ENCODE measurements at regions not wholly inside any gene's neighbourhood (a gene's known extent, or its start where the extent isn't known, plus 50 kb on each side); places are given as distances from the start of the nearest gene placed in this dataset.

- H3K23me2 ChIP-seq (ENCODE audit: low read depth, low read length) = no peaks in the 10 kb centered on the region
- H3K4me2 ChIP-seq (ENCODE audit: insufficient read depth in 1 of 2, low read depth in 2 of 2, low read length in 2 of 2) = no peak overlapping the region
- H3K4me3 ChIP-seq (ENCODE audit: extremely low read depth in 1 of 4, insufficient read depth in 2 of 4, low read depth in 3 of 4, low read length in 4 of 4) = no peak overlapping the region
- no peak overlapping the region for H4K91ac ChIP-seq (replicated peaks; ENCODE audit: insufficient read length, low read length)
- H2BK20ac ChIP-seq (ENCODE audit: low read length) = no peak overlapping the region
- H3K9me3 ChIP-seq (ENCODE audit: insufficient read depth in 2 of 2, low read depth in 1 of 2, low read length in 1 of 2) = no peaks in the 10 kb centered on the region
- no peak overlapping the region for H3K23ac ChIP-seq (ENCODE audit: insufficient read length)
- H2BK5ac ChIP-seq (ENCODE audit: low read depth, low read length) = no peak overlapping the region
- H3K79me1 ChIP-seq (ENCODE audit: low read depth, low read length) = no peaks in the 10 kb centered on the region
- no peak overlapping the region for H3K56ac ChIP-seq (replicated peaks; ENCODE audit: insufficient read length, low read depth, low read length)
- H3K27me3 ChIP-seq (replicated peaks in 1 of 4; ENCODE audit: control insufficient read depth in 3 of 4, extremely low read depth in 1 of 4, insufficient read depth in 3 of 4, low read length in 3 of 4) = no peaks in the 10 kb centered on the region
- no peak overlapping the region for H2BK12ac ChIP-seq (ENCODE audit: low read depth, low read length)
- 89% methylated on average over 10 of the region's 10 CpGs; no CpG with 5 or more reads in 1 of the 2 experiments for WGBS, 2 experiments (ENCODE audit: extremely low coverage in 1 of 2, insufficient coverage in 1 of 2, insufficient read length in 1 of 2, insufficient replicate concordance in 2 of 2, low coverage in 1 of 2, low lambda C conversion rate in 2 of 2, missing lambda C conversion rate in 1 of 2)
- ChIA-PET POLR2A (ENCODE audit: partially characterized antibody) (no interaction called here), CTCF (ENCODE audit: partially characterized antibody) (interaction anchor here (0.6 to 1.5 kb wide), 2 partner anchors 32 to 284 kb away, joined by 3 to 4 read pairs; no protein-coding TSS in a partner anchor)
- no peak overlapping the region for H3K9ac ChIP-seq (replicated peaks in 1 of 4; ENCODE audit: extremely low read depth in 1 of 4, low read depth in 3 of 4, low read length in 3 of 4)
- no peaks in the 10 kb centered on the region for H3K36me3 ChIP-seq (ENCODE audit: control insufficient read depth in 2 of 4, insufficient read depth in 4 of 4, low read length in 3 of 4)
- no peak overlapping the region for H2BK120ac ChIP-seq (replicated peaks; ENCODE audit: low read depth, low read length)
- H4K8ac ChIP-seq (ENCODE audit: extremely low read depth, insufficient read depth, low read length) = no peak overlapping the region
- no peak overlapping the region for H3K4ac ChIP-seq (replicated peaks; ENCODE audit: insufficient read length, low read depth, low read length)
- H2BK15ac ChIP-seq (ENCODE audit: low read length) = no peak overlapping the region
- H4K20me1 ChIP-seq (replicated peaks in 1 of 2; ENCODE audit: control insufficient read depth in 1 of 2, insufficient read depth in 2 of 2, low read length in 2 of 2) = no peaks in the 10 kb centered on the region
- H3K18ac ChIP-seq (ENCODE audit: extremely low read depth, low read length) = no peak overlapping the region
- H2AFZ ChIP-seq (ENCODE audit: low read length) = no peak overlapping the region
- no peak overlapping the region for H2AK5ac ChIP-seq (ENCODE audit: low read depth, low read length)
- no peak overlapping the region for H3K27ac ChIP-seq (ENCODE audit: low read depth, low read length)
- H4K5ac ChIP-seq (ENCODE audit: insufficient read length, low read depth, low read length) = no peak overlapping the region
- DNase-seq (ENCODE audit: low read depth in 1 of 2, low spot score in 2 of 2) = no peak
- H3K4me1 ChIP-seq (replicated peaks in 1 of 4; ENCODE audit: control insufficient read depth in 3 of 4, insufficient read depth in 4 of 4, low read length in 3 of 4) = no peaks in the 10 kb centered on the region
- no peaks in the 10 kb centered on the region for H3K79me2 ChIP-seq (ENCODE audit: control insufficient read depth in 1 of 2, insufficient read depth in 2 of 2, low read length in 2 of 2)
- FAIRE-seq = no peak
- H3K14ac ChIP-seq (ENCODE audit: insufficient read length) = no peak overlapping the region
- TF ChIP-seq JUN (IDR thresholded peaks at IDR 0.05; ENCODE audit: low read depth, low read length) (no peak), NRF1 (IDR thresholded peaks at IDR 0.05; ENCODE audit: low read depth, low read length) (no peak), TBP (IDR thresholded peaks at IDR 0.05; ENCODE audit: low read depth, low read length) (no peak), ASH2L (IDR thresholded peaks at IDR 0.05; ENCODE audit: low read length) (no peak), ZNF274 (IDR thresholded peaks at IDR 0.05; ENCODE audit: borderline replicate concordance, extremely low read depth, low read length) (no peak), SIX5 (IDR thresholded peaks at IDR 0.05; ENCODE audit: low read depth, low read length) (no peak), BCL11A (IDR thresholded peaks at IDR 0.05; ENCODE audit: low read depth in 2 of 2, low read length in 2 of 2) (no peak), KDM1A (IDR thresholded peaks at IDR 0.05; ENCODE audit: borderline replicate concordance, low read length) (no peak), SIN3A (conservative IDR thresholded peaks at IDR 0.05 in 1 of 2, IDR thresholded peaks at IDR 0.05 in 1 of 2; ENCODE audit: low read depth in 1 of 2, low read length in 2 of 2) (no peak), RXRA (IDR thresholded peaks at IDR 0.05; ENCODE audit: insufficient read depth, low read depth, low read length) (no peak), CTBP2 (IDR thresholded peaks at IDR 0.05; ENCODE audit: borderline replicate concordance, insufficient read depth, insufficient read length, low read length) (no peak), POU5F1 (IDR thresholded peaks at IDR 0.05; ENCODE audit: low read depth, low read length) (no peak), BACH1 (IDR thresholded peaks at IDR 0.05; ENCODE audit: low read length) (no peak), POLR2AphosphoS5 (IDR thresholded peaks at IDR 0.05; ENCODE audit: low read depth, low read length) (no peak), TAF1 (IDR thresholded peaks at IDR 0.05; ENCODE audit: low read depth, low read length) (no peak), TAF7 (optimal IDR thresholded peaks at IDR 0.05; ENCODE audit: borderline replicate concordance, low read depth, low read length) (no peak)
Observed at GRCh38 chr10:11392776-11393175, 218.7 kb downstream of the USP6NL start.

All from H1 (cell line).